Esophagus squamous epithelium (tissue), 4 donors: ENCODE measurements at regions not wholly inside any gene's neighbourhood (a gene's known extent, or its start where the extent isn't known, plus 50 kb on each side); places are given as distances from the start of the nearest gene placed in this dataset.

Source experiments
- CTCF ChIP-seq, 6 experiments: fragments of 450-650 bp in 4 of 6; fragments of 200-600 bp in 2 of 6; sonication (generic) in 2 of 6; IDR thresholded peaks; one replicate each; pipeline ENCODE4 v1.5.1; 2016 to 2019; ENCODE audit warnings: antibody characterized with exemption in 6 of 6, mild to moderate bottlenecking in 4 of 6, moderate library complexity in 4 of 6
- POLR2A ChIP-seq, 4 donors: fragments of 450-650 bp; IDR thresholded peaks; one replicate each; pipeline ENCODE4 v1.6.1; 2017; ENCODE audit warnings: antibody characterized with exemption in 4 of 4, mild to moderate bottlenecking in 4 of 4, moderate library complexity in 3 of 4

GRCh38 chr6:122918714-122919113 is 77.3 kb upstream of the CLVS2 start:
- TF ChIP-seq CTCF (IDR thresholded peaks at IDR 0.05) (no peak), POLR2A (IDR thresholded peaks at IDR 0.05) (no peak)
